ENCODE measurements at regions not wholly inside any gene's neighbourhood (a gene's known extent, or its start where the extent isn't known, plus 50 kb on each side); places are given as distances from the start of the nearest gene placed in this dataset.

- intact Hi-C loops (cut with micrococcal nuclease), result no loop called here
- no peak for TF ChIP-seq JUND (IDR thresholded peaks at IDR 0.05)
- TF ChIP-seq POLR2A (IDR thresholded peaks at IDR 0.05; ENCODE audit: borderline replicate concordance, extremely low read depth, insufficient read depth, insufficient read length), result no peak
- TF ChIP-seq, protein P1, sequence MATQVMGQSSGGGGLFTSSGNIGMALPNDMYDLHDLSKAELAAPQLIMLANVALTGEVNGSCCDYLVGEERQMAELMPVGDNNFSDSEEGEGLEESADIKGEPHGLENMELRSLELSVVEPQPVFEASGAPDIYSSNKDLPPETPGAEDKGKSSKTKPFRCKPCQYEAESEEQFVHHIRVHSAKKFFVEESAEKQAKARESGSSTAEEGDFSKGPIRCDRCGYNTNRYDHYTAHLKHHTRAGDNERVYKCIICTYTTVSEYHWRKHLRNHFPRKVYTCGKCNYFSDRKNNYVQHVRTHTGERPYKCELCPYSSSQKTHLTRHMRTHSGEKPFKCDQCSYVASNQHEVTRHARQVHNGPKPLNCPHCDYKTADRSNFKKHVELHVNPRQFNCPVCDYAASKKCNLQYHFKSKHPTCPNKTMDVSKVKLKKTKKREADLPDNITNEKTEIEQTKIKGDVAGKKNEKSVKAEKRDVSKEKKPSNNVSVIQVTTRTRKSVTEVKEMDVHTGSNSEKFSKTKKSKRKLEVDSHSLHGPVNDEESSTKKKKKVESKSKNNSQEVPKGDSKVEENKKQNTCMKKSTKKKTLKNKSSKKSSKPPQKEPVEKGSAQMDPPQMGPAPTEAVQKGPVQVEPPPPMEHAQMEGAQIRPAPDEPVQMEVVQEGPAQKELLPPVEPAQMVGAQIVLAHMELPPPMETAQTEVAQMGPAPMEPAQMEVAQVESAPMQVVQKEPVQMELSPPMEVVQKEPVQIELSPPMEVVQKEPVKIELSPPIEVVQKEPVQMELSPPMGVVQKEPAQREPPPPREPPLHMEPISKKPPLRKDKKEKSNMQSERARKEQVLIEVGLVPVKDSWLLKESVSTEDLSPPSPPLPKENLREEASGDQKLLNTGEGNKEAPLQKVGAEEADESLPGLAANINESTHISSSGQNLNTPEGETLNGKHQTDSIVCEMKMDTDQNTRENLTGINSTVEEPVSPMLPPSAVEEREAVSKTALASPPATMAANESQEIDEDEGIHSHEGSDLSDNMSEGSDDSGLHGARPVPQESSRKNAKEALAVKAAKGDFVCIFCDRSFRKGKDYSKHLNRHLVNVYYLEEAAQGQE (IDR thresholded peaks at IDR 0.05; ENCODE audit: low read depth), result no peak
- no peak for TF ChIP-seq FOSL1 (IDR thresholded peaks at IDR 0.05; ENCODE audit: low read depth)
- TF ChIP-seq, protein P2, sequence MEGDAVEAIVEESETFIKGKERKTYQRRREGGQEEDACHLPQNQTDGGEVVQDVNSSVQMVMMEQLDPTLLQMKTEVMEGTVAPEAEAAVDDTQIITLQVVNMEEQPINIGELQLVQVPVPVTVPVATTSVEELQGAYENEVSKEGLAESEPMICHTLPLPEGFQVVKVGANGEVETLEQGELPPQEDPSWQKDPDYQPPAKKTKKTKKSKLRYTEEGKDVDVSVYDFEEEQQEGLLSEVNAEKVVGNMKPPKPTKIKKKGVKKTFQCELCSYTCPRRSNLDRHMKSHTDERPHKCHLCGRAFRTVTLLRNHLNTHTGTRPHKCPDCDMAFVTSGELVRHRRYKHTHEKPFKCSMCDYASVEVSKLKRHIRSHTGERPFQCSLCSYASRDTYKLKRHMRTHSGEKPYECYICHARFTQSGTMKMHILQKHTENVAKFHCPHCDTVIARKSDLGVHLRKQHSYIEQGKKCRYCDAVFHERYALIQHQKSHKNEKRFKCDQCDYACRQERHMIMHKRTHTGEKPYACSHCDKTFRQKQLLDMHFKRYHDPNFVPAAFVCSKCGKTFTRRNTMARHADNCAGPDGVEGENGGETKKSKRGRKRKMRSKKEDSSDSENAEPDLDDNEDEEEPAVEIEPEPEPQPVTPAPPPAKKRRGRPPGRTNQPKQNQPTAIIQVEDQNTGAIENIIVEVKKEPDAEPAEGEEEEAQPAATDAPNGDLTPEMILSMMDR (IDR thresholded peaks at IDR 0.05 in 2 of 3, conservative IDR thresholded peaks at IDR 0.05 in 1 of 3; ENCODE audit: borderline replicate concordance in 1 of 3, insufficient read depth in 1 of 3, low read depth in 2 of 3, low read length in 2 of 3), result no peak
- no peaks in the 10 kb centered on the region for H3K79me2 ChIP-seq (ENCODE audit: insufficient read depth, low read length)
- H4K20me1 ChIP-seq (ENCODE audit: insufficient read depth), result no peaks in the 10 kb centered on the region
- H3K4me3 ChIP-seq (replicated peaks in 1 of 2; ENCODE audit: low read depth in 1 of 2, low read length in 2 of 2), result no peak overlapping the region
- H3K9me2 ChIP-seq (ENCODE audit: insufficient read depth), result no peaks in the 10 kb centered on the region
- DNase-seq (ENCODE audit: low read depth, low spot score) (no peak), ATAC-seq (no peak)
- POLR2A ChIA-PET, result no interaction called here
- H3K27ac ChIP-seq (ENCODE audit: low read depth, low read length), result no peak overlapping the region
- no peaks in the 10 kb centered on the region for H3K36me3 ChIP-seq (ENCODE audit: control insufficient read depth in 1 of 2, insufficient read depth in 2 of 2, low read length in 2 of 2)
- RAD21 ChIA-PET (ENCODE audit: low non-redundant PET in 1 of 2, low total read pairs in 2 of 2, uncharacterized antibody in 2 of 2, unreplicated experiment in 2 of 2), result no interaction called here
- H3K4me1 ChIP-seq (ENCODE audit: control insufficient read depth in 1 of 2, insufficient read depth in 2 of 2, low read length in 2 of 2), result no peaks in the 10 kb centered on the region
- peaks cover 9% of the 10 kb centered on the region for H3K27me3 ChIP-seq (ENCODE audit: insufficient read depth, low read length)
- H3K9me3 ChIP-seq (ENCODE audit: control insufficient read depth in 1 of 2, insufficient read depth in 1 of 2, low read depth in 1 of 2, low read length in 2 of 2), result no peaks in the 10 kb centered on the region
- BruUV-seq (replicated peaks), result no TSS peak
- CTCF ChIA-PET, result no interaction called here
- no peak overlapping the region for H2AFZ ChIP-seq (ENCODE audit: low read depth, low read length, poor library complexity, severe bottlenecking)
- no peak overlapping the region for H3K4me2 ChIP-seq (ENCODE audit: low read length)
- H3K9ac ChIP-seq (ENCODE audit: low read length), result no peak overlapping the region
Measured at GRCh38 chr4:10188400-10189004, 71.9 kb upstream of the WDR1 start.

All from HCT116 (cell line).